ENCODE measurements at regions not wholly inside any gene's neighbourhood (a gene's known extent, or its start where the extent isn't known, plus 50 kb on each side); places are given as distances from the start of the nearest gene placed in this dataset.

DNA sequence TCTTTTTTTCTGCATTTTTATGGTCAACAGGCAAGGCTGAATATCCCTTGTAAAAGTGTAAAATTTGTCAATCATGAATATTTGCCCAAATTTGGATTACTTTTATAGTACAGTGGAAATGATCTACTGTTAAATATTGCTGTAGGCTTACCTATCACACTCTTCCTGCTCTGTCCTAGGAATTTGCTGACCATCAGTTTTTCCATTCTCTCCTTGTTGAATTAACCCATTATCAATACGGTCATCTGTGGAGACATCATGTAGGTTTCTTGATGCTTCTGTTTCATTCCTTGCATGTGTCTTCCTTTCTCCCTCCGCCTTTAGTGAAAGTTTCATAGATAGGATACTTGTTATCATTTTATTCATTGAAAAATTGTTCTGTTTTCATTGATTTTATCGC is 139.6 kb upstream of the TUBA3C start:
- TF ChIP-seq POLR2AphosphoS5 (IDR thresholded peaks at IDR 0.05) (no peak), POLR2A (IDR thresholded peaks at IDR 0.05) (no peak), EP300 (IDR thresholded peaks at IDR 0.05) (no peak)
- TF ChIP-seq, protein P1, sequence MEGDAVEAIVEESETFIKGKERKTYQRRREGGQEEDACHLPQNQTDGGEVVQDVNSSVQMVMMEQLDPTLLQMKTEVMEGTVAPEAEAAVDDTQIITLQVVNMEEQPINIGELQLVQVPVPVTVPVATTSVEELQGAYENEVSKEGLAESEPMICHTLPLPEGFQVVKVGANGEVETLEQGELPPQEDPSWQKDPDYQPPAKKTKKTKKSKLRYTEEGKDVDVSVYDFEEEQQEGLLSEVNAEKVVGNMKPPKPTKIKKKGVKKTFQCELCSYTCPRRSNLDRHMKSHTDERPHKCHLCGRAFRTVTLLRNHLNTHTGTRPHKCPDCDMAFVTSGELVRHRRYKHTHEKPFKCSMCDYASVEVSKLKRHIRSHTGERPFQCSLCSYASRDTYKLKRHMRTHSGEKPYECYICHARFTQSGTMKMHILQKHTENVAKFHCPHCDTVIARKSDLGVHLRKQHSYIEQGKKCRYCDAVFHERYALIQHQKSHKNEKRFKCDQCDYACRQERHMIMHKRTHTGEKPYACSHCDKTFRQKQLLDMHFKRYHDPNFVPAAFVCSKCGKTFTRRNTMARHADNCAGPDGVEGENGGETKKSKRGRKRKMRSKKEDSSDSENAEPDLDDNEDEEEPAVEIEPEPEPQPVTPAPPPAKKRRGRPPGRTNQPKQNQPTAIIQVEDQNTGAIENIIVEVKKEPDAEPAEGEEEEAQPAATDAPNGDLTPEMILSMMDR (IDR thresholded peaks at IDR 0.05) = no peak

Data from stomach (tissue), 4 donors.